Trophoblast cell (in vitro differentiated cells and primary cell): ENCODE measurements at regions not wholly inside any gene's neighbourhood (a gene's known extent, or its start where the extent isn't known, plus 50 kb on each side); places are given as distances from the start of the nearest gene placed in this dataset.
A peak's percentile ranks its signal among the peaks of the same experiment; 100 is the strongest.

Experiments used
- DNase-seq, 2 donors: peaks; one replicate each; pipeline ENCODE4 v3.0.0-alpha.2; 2016
- H2AFZ ChIP-seq: 2 replicates; pipeline ENCODE4 v1.6.1; 2013; ENCODE audit warnings: low read length, moderate library complexity, mild to moderate bottlenecking; ENCODE audit not compliant: insufficient read depth, poor library complexity
- H2AK5ac ChIP-seq: 2 replicates; pipeline ENCODE4 v1.6.1; 2013; ENCODE audit warnings: mild to moderate bottlenecking, low read length
- H2BK120ac ChIP-seq: 2 replicates; pipeline ENCODE4 v1.6.1; 2013; ENCODE audit warnings: low read length, mild to moderate bottlenecking, moderate library complexity; ENCODE audit not compliant: insufficient read depth, poor library complexity
- H2BK12ac ChIP-seq: 2 replicates; pipeline ENCODE4 v1.6.1; 2013; ENCODE audit warnings: mild to moderate bottlenecking, low read length, moderate library complexity
- H2BK5ac ChIP-seq: 2 replicates; pipeline ENCODE4 v1.6.1; 2013; ENCODE audit warnings: low read length, low read depth, moderate library complexity, mild to moderate bottlenecking; ENCODE audit not compliant: poor library complexity
- H3K14ac ChIP-seq: 2 replicates; pipeline ENCODE4 v1.6.1; 2013; ENCODE audit warnings: mild to moderate bottlenecking, low read length
- H3K18ac ChIP-seq: 2 replicates; pipeline ENCODE4 v1.6.1; 2013; ENCODE audit warnings: mild to moderate bottlenecking, low read length
- H3K23ac ChIP-seq: 2 replicates; pipeline ENCODE4 v1.6.1; 2013; ENCODE audit warnings: low read length
- H3K27ac ChIP-seq: 2 replicates; pipeline ENCODE4 v1.5.1; 2013; ENCODE audit warnings: low read depth, mild to moderate bottlenecking, inconsistent platforms, low read length, moderate library complexity
- H3K27me3 ChIP-seq: 2 replicates; pipeline ENCODE4 v1.6.1; 2013; ENCODE audit warnings: inconsistent platforms, mild to moderate bottlenecking, low read length, moderate library complexity; ENCODE audit not compliant: insufficient read depth
- H3K36me3 ChIP-seq, 2 experiments: 1 replicate in 1 of 2; 2 replicates in 1 of 2; pipeline ENCODE4 v1.6.1; 2013; ENCODE audit warnings: low read length in 2 of 2, mild to moderate bottlenecking in 2 of 2, moderate library complexity in 1 of 2; ENCODE audit not compliant: insufficient read depth in 2 of 2, control insufficient read depth in 1 of 2
- H3K4ac ChIP-seq: 2 replicates; pipeline ENCODE4 v1.6.1; 2013; ENCODE audit warnings: low read depth, mild to moderate bottlenecking, low read length, moderate library complexity
- H3K4me1 ChIP-seq, 2 experiments: 1 replicate in 1 of 2; 2 replicates in 1 of 2; pipeline ENCODE4 v1.6.1; 2013; ENCODE audit warnings: low read length in 2 of 2, mild to moderate bottlenecking in 2 of 2, moderate library complexity in 1 of 2; ENCODE audit not compliant: insufficient read depth in 2 of 2, control insufficient read depth in 1 of 2
- H3K4me2 ChIP-seq: 2 replicates; pipeline ENCODE4 v1.6.1; 2013; ENCODE audit warnings: inconsistent platforms, mild to moderate bottlenecking, low read length, moderate library complexity
- H3K4me3 ChIP-seq: 2 replicates; pipeline ENCODE4 v1.5.1; 2013; ENCODE audit warnings: mild to moderate bottlenecking, low read depth, low read length, inconsistent platforms
- H3K79me1 ChIP-seq: one replicate; pipeline ENCODE4 v1.6.1; 2013; ENCODE audit warnings: low read length
- H3K79me2 ChIP-seq: 2 replicates; pipeline ENCODE4 v1.6.1; 2013; ENCODE audit warnings: low read length, mild to moderate bottlenecking; ENCODE audit not compliant: control insufficient read depth, insufficient read depth, poor library complexity
- H3K9ac ChIP-seq: 2 replicates; pipeline ENCODE4 v1.6.1; 2013; ENCODE audit warnings: mild to moderate bottlenecking, low read length
- H3K9me3 ChIP-seq: 2 replicates; pipeline ENCODE4 v1.6.1; 2013; ENCODE audit warnings: low read depth, mild to moderate bottlenecking, control low read depth, inconsistent platforms, low read length; ENCODE audit not compliant: insufficient read depth
- H4K12ac ChIP-seq: 2 replicates; pipeline ENCODE4 v1.6.1; 2013; ENCODE audit warnings: low read depth, mild to moderate bottlenecking, low read length, moderate library complexity
- H4K8ac ChIP-seq: 2 replicates; pipeline ENCODE4 v1.6.1; 2013; ENCODE audit warnings: low read depth, mild to moderate bottlenecking, low read length, moderate library complexity
- H4K91ac ChIP-seq: one replicate; pipeline ENCODE4 v1.6.1; 2013; ENCODE audit warnings: low read depth, mild to moderate bottlenecking, low read length, moderate library complexity
- WGBS: extraction: QIAGEN DNeasy Blood & Tissue Kit; methylation state at CpG from one replicate; pipeline ENCODE4 v1.1.7; 2013; ENCODE audit warnings: missing lambda C conversion rate; ENCODE audit not compliant: insufficient read length, insufficient coverage; ENCODE audit errors: extremely low coverage; 5-methylcytosine and 5-hydroxymethylcytosine counted together

DNA sequence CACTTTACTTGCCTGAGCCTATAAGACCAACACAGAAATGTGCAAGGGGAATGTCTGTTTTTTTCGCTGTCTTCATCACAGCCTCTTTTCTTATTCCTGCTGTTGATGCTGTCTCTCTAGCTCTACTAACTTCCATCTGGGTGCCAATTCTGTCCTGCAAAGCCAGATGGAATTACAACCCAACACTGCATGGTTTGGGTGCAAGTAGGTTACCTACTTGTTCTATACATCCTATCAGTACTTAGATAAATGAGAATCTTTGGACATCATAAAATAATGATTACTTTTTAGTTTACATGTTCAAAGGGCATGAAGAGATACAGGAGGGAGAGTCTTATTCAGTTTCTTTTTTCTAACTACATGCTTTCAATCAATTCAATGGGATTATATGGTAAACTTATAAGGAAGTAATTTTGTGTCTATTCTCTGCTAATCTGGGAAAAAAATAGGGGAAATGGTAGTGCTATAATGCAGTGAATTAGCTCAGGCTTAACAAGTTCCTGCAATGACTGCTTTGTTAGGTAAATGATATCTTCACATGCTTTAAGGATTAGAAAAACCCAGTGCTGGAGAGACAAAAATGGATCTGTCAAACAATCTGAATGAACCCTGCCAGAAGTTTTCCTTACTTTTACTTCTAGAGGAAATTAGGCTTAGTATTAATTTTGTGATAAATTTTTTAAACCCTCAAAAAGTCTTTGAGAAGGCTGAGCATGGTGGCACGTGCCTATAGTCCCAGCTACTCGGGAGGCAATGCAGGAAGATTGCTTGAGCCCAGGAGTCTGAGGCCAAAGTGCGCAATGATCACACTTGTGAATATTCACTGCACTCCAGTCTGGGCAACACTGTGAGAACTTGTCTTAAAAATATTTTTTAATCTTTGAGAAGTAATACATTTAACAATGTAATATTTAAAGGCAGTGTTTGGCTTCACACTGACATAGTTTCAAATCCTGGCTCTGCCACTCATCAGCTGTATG, 86.5 kb upstream of the E2F3 start:
- Histone ChIP-seq H3K36me3 (no peaks in the 10 kb centered on the region), H2BK120ac (no peak overlapping the region), H3K9me3 (peaks cover under 1% of the 10 kb centered on the region), H2BK12ac (no peak overlapping the region), H4K8ac (no peak overlapping the region), H3K4ac (no peak overlapping the region), H3K14ac (no peak overlapping the region), H3K18ac (no peak overlapping the region), H4K91ac (no peak overlapping the region), H3K79me1 (no peaks in the 10 kb centered on the region), H2AK5ac (no peak overlapping the region), H3K27ac (no peak overlapping the region), H3K23ac (no peak overlapping the region), H3K4me3 (no peak overlapping the region), H3K9ac (no peak overlapping the region), H2BK5ac (no peak overlapping the region), H3K4me2 (no peak overlapping the region), H3K4me1 (no peaks in the 10 kb centered on the region), H4K12ac (no peak overlapping the region), H2AFZ (no peak overlapping the region), H3K27me3 (no peaks in the 10 kb centered on the region), H3K79me2 (no peaks in the 10 kb centered on the region)
- no peak for DNase-seq
- WGBS, result no CpG with 5 or more reads among the region's 4 CpGs

DNA sequence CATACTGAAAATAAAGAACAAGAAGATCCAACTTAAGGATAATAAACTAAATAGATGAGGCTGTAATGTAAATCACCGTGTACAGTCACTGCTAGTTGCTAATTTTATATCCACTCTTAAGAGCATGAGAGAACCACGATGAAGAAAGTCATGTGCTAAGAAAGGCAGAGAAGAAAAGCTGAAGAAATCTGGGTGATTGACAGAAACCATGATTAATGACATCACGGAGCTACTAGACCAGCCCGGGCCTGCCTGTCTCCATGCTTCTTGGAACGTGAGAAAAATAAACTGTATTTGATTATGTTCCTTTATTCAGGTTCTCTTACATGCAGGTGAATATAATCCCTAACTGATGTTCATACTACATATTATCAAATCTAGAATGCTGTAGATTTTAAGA, 84.2 kb upstream of the E2F3 start:
- H3K4me3 ChIP-seq, result no peak overlapping the region
- no peaks in the 10 kb centered on the region for H3K79me2 ChIP-seq
- H3K4me2 ChIP-seq, result no peak overlapping the region
- no peak overlapping the region for H2BK120ac ChIP-seq
- H4K91ac ChIP-seq, result no peak overlapping the region
- peaks cover 3% of the 10 kb centered on the region for H3K9me3 ChIP-seq
- no peak overlapping the region for H3K18ac ChIP-seq
- H2AFZ ChIP-seq, result no peak overlapping the region
- H3K79me1 ChIP-seq, result no peaks in the 10 kb centered on the region
- no peak for DNase-seq
- no peaks in the 10 kb centered on the region for H3K4me1 ChIP-seq
- no CpG with 5 or more reads among the region's 5 CpGs for WGBS
- H3K27ac ChIP-seq, result no peak overlapping the region
- H2BK5ac ChIP-seq, result no peak overlapping the region
- no peak overlapping the region for H3K23ac ChIP-seq
- no peak overlapping the region for H3K14ac ChIP-seq
- no peaks in the 10 kb centered on the region for H3K36me3 ChIP-seq
- H4K12ac ChIP-seq, result no peak overlapping the region
- H3K27me3 ChIP-seq, result no peaks in the 10 kb centered on the region
- H3K9ac ChIP-seq, result no peak overlapping the region
- no peak overlapping the region for H3K4ac ChIP-seq
- no peak overlapping the region for H2BK12ac ChIP-seq
- H2AK5ac ChIP-seq, result no peak overlapping the region
- H4K8ac ChIP-seq, result no peak overlapping the region

DNA sequence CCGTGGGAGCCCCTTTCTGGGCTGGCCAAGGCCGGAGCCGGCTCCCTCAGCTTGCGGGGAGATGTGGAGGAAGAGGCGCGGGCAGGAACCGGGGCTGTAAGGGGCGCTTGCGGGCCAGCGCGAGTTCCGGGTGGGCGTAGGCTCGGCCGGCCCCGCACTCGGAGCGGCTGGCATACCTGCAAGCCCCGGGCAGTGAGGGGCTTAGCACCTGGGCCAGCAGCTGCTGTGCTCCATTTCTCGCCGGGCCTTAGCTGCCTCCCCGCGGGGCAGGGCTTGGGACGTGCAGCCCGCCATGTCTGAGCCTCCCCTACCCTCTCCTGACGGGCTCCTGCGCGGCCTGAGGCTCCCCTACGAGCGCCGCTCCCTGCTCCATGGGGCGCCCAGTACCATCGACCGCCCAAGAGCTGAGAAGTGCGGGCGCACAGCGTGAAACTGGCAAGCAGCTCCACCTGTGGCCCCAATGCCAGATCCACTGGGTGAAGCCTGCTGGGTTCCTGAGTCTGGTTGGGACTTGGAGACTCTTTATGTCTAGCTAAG, 82.8 kb upstream of the E2F3 start:
- no peak overlapping the region for H3K9ac ChIP-seq
- H3K27me3 ChIP-seq, result no peaks in the 10 kb centered on the region
- DNase-seq, result no peak
- H4K12ac ChIP-seq, result no peak overlapping the region
- H3K79me2 ChIP-seq, result no peaks in the 10 kb centered on the region
- no peak overlapping the region for H2BK5ac ChIP-seq
- H3K4me3 ChIP-seq, result no peak overlapping the region
- H3K79me1 ChIP-seq, result no peaks in the 10 kb centered on the region
- no peak overlapping the region for H2AFZ ChIP-seq
- no peak overlapping the region for H2BK120ac ChIP-seq
- no peak overlapping the region for H4K91ac ChIP-seq
- H3K23ac ChIP-seq, result no peak overlapping the region
- no peaks in the 10 kb centered on the region for H3K36me3 ChIP-seq
- WGBS, result no CpG with 5 or more reads among the region's 37 CpGs
- no peak overlapping the region for H2BK12ac ChIP-seq
- no peak overlapping the region for H3K4me2 ChIP-seq
- H3K4me1 ChIP-seq, result no peaks in the 10 kb centered on the region
- no peak overlapping the region for H3K27ac ChIP-seq
- H3K4ac ChIP-seq, result no peak overlapping the region
- H3K9me3 ChIP-seq, result peaks cover 3% of the 10 kb centered on the region
- no peak overlapping the region for H2AK5ac ChIP-seq
- no peak overlapping the region for H4K8ac ChIP-seq
- H3K14ac ChIP-seq, result no peak overlapping the region
- no peak overlapping the region for H3K18ac ChIP-seq

DNA sequence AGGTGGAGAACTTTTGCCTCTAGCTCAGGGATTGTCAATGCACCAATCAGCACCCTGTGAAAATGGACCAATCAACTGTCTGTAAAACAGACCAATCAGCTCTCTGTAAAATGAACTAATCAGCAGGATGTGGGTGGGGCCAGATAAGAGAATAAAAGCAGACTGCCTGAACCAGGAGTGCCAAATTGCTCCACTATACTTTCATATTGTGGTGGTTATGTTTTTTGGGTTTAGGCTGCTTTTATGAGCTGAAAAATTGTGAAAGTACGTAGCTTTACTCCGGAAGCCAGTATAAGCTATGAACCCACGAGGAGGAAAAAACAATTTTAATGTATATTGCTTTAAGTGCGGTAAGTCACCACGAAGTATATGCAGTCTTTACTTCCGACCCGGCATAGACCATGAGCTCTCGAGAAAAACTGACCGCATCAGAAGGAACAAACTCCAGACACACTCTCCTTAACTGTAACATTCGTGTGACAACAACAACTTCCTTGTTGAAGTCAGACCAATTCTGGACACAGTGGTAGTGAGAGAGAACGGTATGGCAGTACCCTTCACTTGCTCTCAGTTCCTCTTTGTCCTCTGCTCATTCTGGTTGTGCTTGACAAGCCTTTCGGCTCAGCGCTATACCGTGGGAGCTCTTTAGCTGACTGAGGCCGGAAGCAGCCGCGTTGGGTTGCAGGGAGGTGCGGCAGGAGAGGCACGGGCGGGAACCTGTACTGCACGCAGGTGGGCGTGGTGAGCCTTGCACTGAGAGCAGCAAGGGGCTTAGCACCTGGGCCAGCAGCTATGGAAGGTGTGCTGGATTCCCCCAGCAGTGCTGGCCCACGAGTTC, 81.9 kb upstream of the E2F3 start:
- DNase-seq, result peak in 1 of 2 donors; percentile 17
- Histone ChIP-seq H4K12ac (no peak overlapping the region), H3K4me3 (no peak overlapping the region), H3K36me3 (no peaks in the 10 kb centered on the region), H3K4me1 (no peaks in the 10 kb centered on the region), H2BK12ac (no peak overlapping the region), H3K9me3 (peaks cover 3% of the 10 kb centered on the region), H3K14ac (no peak overlapping the region), H3K23ac (no peak overlapping the region), H2BK5ac (no peak overlapping the region), H3K79me1 (no peaks in the 10 kb centered on the region), H3K27me3 (no peaks in the 10 kb centered on the region), H4K91ac (no peak overlapping the region), H3K27ac (no peak overlapping the region), H2BK120ac (no peak overlapping the region), H3K4me2 (no peak overlapping the region), H2AK5ac (no peak overlapping the region), H3K4ac (no peak overlapping the region), H4K8ac (no peak overlapping the region), H3K9ac (no peak overlapping the region), H3K18ac (no peak overlapping the region), H3K79me2 (no peaks in the 10 kb centered on the region), H2AFZ (no peak overlapping the region)
- WGBS, result no CpG with 5 or more reads among the region's 23 CpGs
